ENCODE measurements at regions not wholly inside any gene's neighbourhood (a gene's known extent, or its start where the extent isn't known, plus 50 kb on each side); places are given as distances from the start of the nearest gene placed in this dataset.

DNA sequence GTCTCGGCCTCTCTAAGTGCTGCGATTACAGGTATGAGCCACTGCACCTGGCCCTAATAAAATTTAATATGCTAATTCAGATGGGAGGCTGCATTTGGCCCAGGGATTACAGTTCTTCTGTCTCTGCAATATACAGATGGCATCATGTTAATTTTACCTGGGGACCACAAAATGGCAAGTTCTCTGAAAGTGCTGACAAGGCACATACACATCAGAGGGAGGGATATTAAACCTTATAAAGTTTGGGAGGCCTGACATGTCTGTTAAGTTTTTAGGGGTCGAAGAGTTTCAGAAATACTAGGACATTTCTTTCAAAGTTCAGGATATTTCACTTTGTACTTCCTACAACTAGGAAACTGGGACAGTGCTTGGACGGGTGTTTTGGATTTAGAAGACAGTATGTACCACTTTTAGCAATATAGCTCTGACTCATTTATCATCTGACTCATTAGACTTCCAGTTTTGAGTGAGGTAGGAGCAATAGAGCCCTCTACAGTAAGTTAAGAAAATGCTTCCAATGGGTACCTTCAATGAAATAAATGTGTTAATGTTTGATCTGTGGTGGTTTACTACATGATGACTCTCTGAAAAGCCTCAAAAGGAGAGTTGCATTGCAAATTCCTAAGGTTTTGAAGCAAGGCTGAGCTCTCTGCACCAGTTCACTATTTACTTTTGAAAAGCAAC lies 981.0 kb upstream of the HS3ST1 start:
- no peak for TF ChIP-seq POLR2AphosphoS5 (IDR thresholded peaks at IDR 0.05)
- TF ChIP-seq, protein P1, sequence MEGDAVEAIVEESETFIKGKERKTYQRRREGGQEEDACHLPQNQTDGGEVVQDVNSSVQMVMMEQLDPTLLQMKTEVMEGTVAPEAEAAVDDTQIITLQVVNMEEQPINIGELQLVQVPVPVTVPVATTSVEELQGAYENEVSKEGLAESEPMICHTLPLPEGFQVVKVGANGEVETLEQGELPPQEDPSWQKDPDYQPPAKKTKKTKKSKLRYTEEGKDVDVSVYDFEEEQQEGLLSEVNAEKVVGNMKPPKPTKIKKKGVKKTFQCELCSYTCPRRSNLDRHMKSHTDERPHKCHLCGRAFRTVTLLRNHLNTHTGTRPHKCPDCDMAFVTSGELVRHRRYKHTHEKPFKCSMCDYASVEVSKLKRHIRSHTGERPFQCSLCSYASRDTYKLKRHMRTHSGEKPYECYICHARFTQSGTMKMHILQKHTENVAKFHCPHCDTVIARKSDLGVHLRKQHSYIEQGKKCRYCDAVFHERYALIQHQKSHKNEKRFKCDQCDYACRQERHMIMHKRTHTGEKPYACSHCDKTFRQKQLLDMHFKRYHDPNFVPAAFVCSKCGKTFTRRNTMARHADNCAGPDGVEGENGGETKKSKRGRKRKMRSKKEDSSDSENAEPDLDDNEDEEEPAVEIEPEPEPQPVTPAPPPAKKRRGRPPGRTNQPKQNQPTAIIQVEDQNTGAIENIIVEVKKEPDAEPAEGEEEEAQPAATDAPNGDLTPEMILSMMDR (IDR thresholded peaks at IDR 0.05): no peak
